HG03520 (cell line): ENCODE measurements at regions not wholly inside any gene's neighbourhood (a gene's known extent, or its start where the extent isn't known, plus 50 kb on each side); places are given as distances from the start of the nearest gene placed in this dataset.

Experiments
- ATAC-seq: cut with Tn5 transposase; IDR thresholded peaks from one replicate; pipeline ENCODE4 v1.9.1; 2021; ENCODE audit warnings: mild to moderate bottlenecking, moderate library complexity; ENCODE audit not compliant: unreplicated experiment

GRCh38 chr13:27014406-27015359 lies 156.9 kb downstream of the USP12 start:
- no peak for ATAC-seq

GRCh38 chr13:27012482-27013197 lies 159.0 kb downstream of the USP12 start:
- no peak for ATAC-seq

GRCh38 chr13:27011661-27012060 lies 159.9 kb downstream of the USP12 start:
- ATAC-seq, result no peak

- ATAC-seq, result no peak
These were observed 162.9 kb downstream of the USP12 start for GRCh38 chr13:27008733-27009132.

- no peak for ATAC-seq
These were observed 164.4 kb downstream of the USP12 start for GRCh38 chr13:27007166-27007565.

- ATAC-seq, result no peak
These were observed 165.0 kb downstream of the USP12 start for GRCh38 chr13:27006519-27007161.

GRCh38 chr13:27005976-27006518 lies 165.6 kb downstream of the USP12 start:
- no peak for ATAC-seq

GRCh38 chr13:27005556-27005955 lies 166.1 kb downstream of the USP12 start:
- ATAC-seq, result no peak

GRCh38 chr13:27004866-27005265 lies 166.7 kb downstream of the USP12 start:
- no peak for ATAC-seq

GRCh38 chr13:27004326-27004725 lies 167.3 kb downstream of the USP12 start:
- ATAC-seq, result no peak

- no peak for ATAC-seq
These were observed 169.9 kb downstream of the USP12 start for GRCh38 chr13:27001705-27002104.

- ATAC-seq, result no peak
These were observed 170.9 kb downstream of the USP12 start for GRCh38 chr13:27000686-27001085.

GRCh38 chr13:26999499-26999898 lies 172.1 kb downstream of the USP12 start:
- ATAC-seq, result no peak

GRCh38 chr13:26998292-26998691 lies 173.3 kb downstream of the USP12 start:
- ATAC-seq, result no peak

GRCh38 chr13:26996965-26997752 lies 174.5 kb downstream of the USP12 start:
- ATAC-seq, result peak; percentile 63

GRCh38 chr13:26995159-26995558 lies 176.5 kb downstream of the USP12 start:
- no peak for ATAC-seq

GRCh38 chr13:26993780-26994179 lies 177.8 kb downstream of the USP12 start:
- ATAC-seq, result no peak

GRCh38 chr13:26992951-26993719 lies 178.5 kb downstream of the USP12 start:
- no peak for ATAC-seq

- no peak for ATAC-seq
These were observed 180.0 kb downstream of the USP12 start for GRCh38 chr13:26991508-26992181.
